ENCODE measurements at regions not wholly inside any gene's neighbourhood (a gene's known extent, or its start where the extent isn't known, plus 50 kb on each side); places are given as distances from the start of the nearest gene placed in this dataset.

- WGBS, 2 donors, result 61 to 77% methylated on average over 4 to 6 of the region's 6 CpGs
- Histone ChIP-seq H3K27ac (no peak overlapping the region), H3K4me1 (no peaks in the 10 kb centered on the region), H3K36me3 (replicated peaks in 1 of 2; ENCODE audit: insufficient read depth in 1 of 2, low read depth in 2 of 2) (no peaks in the 10 kb centered on the region), H3K4me3 (no peak overlapping the region), H3K27me3 (no peaks in the 10 kb centered on the region), H3K9me3 (no peaks in the 10 kb centered on the region)
- no peak for TF ChIP-seq CTCF (IDR thresholded peaks at IDR 0.05)
- TF ChIP-seq POLR2A (IDR thresholded peaks at IDR 0.05), result no peak
- intact Hi-C loops (cut with DNase I), result no loop called here
- ATAC-seq (no peak), DNase-seq (no peak)
Measured at GRCh38 chr15:98213346-98213979, 253.0 kb downstream of the ARRDC4 start.

- DNase-seq (no peak), ATAC-seq (no peak)
- H3K4me1 ChIP-seq, result no peaks in the 10 kb centered on the region
- H3K27ac ChIP-seq, result no peak overlapping the region
- H3K4me3 ChIP-seq, result no peak overlapping the region
- 44 to 47% methylated on average over 4 of the region's 4 CpGs for WGBS, 2 donors
- intact Hi-C loops (cut with DNase I), result no loop called here
- no peaks in the 10 kb centered on the region for H3K27me3 ChIP-seq
- H3K9me3 ChIP-seq, result no peaks in the 10 kb centered on the region
- no peak for TF ChIP-seq CTCF (IDR thresholded peaks at IDR 0.05)
- no peak for TF ChIP-seq POLR2A (IDR thresholded peaks at IDR 0.05)
- H3K36me3 ChIP-seq (replicated peaks in 1 of 2; ENCODE audit: insufficient read depth in 1 of 2, low read depth in 2 of 2), result no peaks in the 10 kb centered on the region
Measured at GRCh38 chr15:98216166-98216565, 255.7 kb downstream of the ARRDC4 start.

- DNase-seq, result no peak
- Histone ChIP-seq H3K4me1 (no peaks in the 10 kb centered on the region), H3K27ac (no peak overlapping the region), H3K36me3 (replicated peaks in 1 of 2; ENCODE audit: insufficient read depth in 1 of 2, low read depth in 2 of 2) (no peaks in the 10 kb centered on the region), H3K27me3 (no peaks in the 10 kb centered on the region), H3K9me3 (no peaks in the 10 kb centered on the region), H3K4me3 (no peak overlapping the region)
- intact Hi-C loops (cut with DNase I), result no loop called here
- TF ChIP-seq CTCF (IDR thresholded peaks at IDR 0.05) (no peak), POLR2A (IDR thresholded peaks at IDR 0.05) (no peak)
- no peak for ATAC-seq
- 59 to 60% methylated on average over 6 of the region's 6 CpGs for WGBS, 2 donors
Measured at GRCh38 chr15:98217356-98217755, 256.9 kb downstream of the ARRDC4 start.

- Histone ChIP-seq H3K4me3 (no peak overlapping the region), H3K27ac (no peak overlapping the region), H3K9me3 (no peaks in the 10 kb centered on the region), H3K27me3 (no peaks in the 10 kb centered on the region), H3K4me1 (no peaks in the 10 kb centered on the region), H3K36me3 (replicated peaks in 1 of 2; ENCODE audit: insufficient read depth in 1 of 2, low read depth in 2 of 2) (no peaks in the 10 kb centered on the region)
- ATAC-seq (no peak), DNase-seq (no peak)
- 58 to 70% methylated on average over 3 of the region's 3 CpGs for WGBS, 2 donors
- TF ChIP-seq POLR2A (IDR thresholded peaks at IDR 0.05) (no peak), CTCF (IDR thresholded peaks at IDR 0.05) (no peak)
- intact Hi-C loops (cut with DNase I), result no loop called here
Measured at GRCh38 chr15:98221144-98221543, 260.6 kb downstream of the ARRDC4 start.

- TF ChIP-seq POLR2A (IDR thresholded peaks at IDR 0.05) (no peak), CTCF (IDR thresholded peaks at IDR 0.05) (no peak)
- intact Hi-C loops (cut with DNase I), result no loop called here
- ATAC-seq, result no peak
- WGBS, 2 donors, result 55 to 61% methylated on average over 4 of the region's 4 CpGs
- Histone ChIP-seq H3K27me3 (no peaks in the 10 kb centered on the region), H3K27ac (no peak overlapping the region), H3K4me1 (no peaks in the 10 kb centered on the region), H3K36me3 (replicated peaks in 1 of 2; ENCODE audit: insufficient read depth in 1 of 2, low read depth in 2 of 2) (no peaks in the 10 kb centered on the region), H3K9me3 (no peaks in the 10 kb centered on the region), H3K4me3 (no peak overlapping the region)
- DNase-seq, result no peak
Measured at GRCh38 chr15:98221577-98221976, 261.1 kb downstream of the ARRDC4 start.
